IPS-15b (cell line): ENCODE measurements at regions not wholly inside any gene's neighbourhood (a gene's known extent, or its start where the extent isn't known, plus 50 kb on each side); places are given as distances from the start of the nearest gene placed in this dataset.
"Not testable (repeated sequence)": the region's sequence is repeated elsewhere in the genome, so short reads cannot be mapped to it uniquely, and the experiment has no call there.

Experiments used
- H3K27me3 ChIP-seq: one replicate; pipeline ENCODE4 v1.6.1; 2013; ENCODE audit warnings: low read length; ENCODE audit not compliant: control insufficient read depth, insufficient read depth
- H3K36me3 ChIP-seq: one replicate; pipeline ENCODE4 v1.6.1; 2013; ENCODE audit warnings: low read length; ENCODE audit not compliant: control insufficient read depth, insufficient read depth
- H3K4me1 ChIP-seq: one replicate; pipeline ENCODE4 v1.6.1; 2013; ENCODE audit warnings: mild to moderate bottlenecking, low read length; ENCODE audit not compliant: control insufficient read depth, insufficient read depth
- H3K4me3 ChIP-seq: one replicate; pipeline ENCODE4 v1.5.1; 2013; ENCODE audit warnings: low read depth, low read length
- H3K9ac ChIP-seq: one replicate; pipeline ENCODE4 v1.6.1; 2013; ENCODE audit warnings: low read depth, mild to moderate bottlenecking, low read length
- H3K9me3 ChIP-seq: one replicate; pipeline ENCODE4 v1.6.1; 2013; ENCODE audit warnings: mild to moderate bottlenecking, low read length; ENCODE audit not compliant: control insufficient read depth, insufficient read depth

DNA sequence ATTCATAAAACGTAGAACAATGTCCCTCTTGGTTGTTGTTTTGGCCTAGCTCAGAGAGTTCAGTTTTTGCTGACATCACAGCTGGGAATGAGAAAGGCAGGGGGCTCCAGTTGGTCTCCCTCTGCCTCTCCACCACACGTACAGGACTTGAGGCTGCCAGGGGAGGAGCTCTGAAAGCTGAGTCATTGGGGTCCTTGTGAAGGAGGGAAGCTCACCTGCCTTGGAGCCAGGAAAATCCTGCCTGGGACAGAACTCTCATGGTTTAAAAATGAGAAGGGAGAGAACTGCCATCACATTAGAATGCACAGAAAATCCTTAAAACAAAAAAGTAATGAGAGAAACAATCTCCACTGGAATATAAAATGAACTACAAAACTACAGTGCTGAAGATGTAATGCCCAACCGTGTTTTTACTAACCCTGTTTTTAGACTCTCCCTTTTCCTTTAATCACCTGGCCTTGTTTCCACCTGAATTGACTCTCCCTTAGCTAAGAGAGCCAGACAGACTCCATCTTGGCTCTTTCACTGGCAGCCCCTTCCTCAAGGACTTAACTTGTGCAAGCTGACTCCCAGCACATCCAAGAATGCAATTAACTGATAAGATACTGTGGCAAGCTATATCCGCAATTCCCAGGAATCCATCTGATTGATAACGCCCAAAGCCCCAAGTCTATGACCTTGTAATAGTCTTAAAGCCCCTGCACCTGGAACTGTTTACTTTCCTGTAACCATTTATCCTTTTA is 58.6 kb upstream of the TARP start:
- not testable (repeated sequence) for H3K9me3 ChIP-seq, H3K9ac ChIP-seq, H3K4me3 ChIP-seq, H3K27me3 ChIP-seq, H3K4me1 ChIP-seq, H3K36me3 ChIP-seq

DNA sequence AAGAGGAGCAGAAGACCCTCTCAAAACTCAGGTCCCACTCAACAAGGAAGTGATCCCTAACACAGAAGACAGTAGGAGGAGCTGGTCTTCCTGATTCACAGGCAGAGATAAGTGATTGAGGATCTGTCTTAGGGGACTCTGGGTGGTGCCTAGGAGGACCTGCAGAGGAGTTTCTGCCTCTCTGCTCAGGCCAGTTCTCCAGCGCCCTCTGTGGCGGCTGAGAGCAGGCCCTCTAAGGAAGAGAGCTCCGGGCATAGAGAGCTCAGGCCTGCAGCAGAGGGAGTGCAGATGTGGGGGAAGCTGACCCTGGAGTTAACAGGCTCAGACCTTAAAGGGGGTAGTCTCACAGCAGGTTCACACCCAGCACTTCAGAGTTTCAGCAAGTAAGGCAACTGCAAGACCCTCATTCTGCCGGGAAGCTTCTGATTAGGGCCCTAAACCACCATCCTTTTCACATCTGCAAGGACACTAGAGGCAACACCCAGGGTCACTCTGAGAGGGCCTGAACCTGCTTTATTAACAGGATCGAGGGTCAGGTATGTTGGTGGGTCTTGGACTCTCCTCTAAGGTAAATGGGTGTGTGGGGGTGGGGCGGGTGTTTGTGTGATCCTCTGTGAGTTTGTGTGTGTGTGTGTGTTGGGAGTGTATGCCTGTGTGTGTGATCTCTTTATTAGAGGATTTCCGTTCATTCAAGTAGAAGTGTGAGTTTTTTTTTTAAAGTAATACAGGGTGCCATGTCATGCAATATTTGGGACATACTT is 57.6 kb upstream of the TARP start:
- peaks cover 14% of the 10 kb centered on the region for H3K4me1 ChIP-seq
- H3K9ac ChIP-seq, result peak overlapping the region; percentile 12
- H3K36me3 ChIP-seq, result no peaks in the 10 kb centered on the region
- no peaks in the 10 kb centered on the region for H3K27me3 ChIP-seq
- H3K9me3 ChIP-seq, result no peaks in the 10 kb centered on the region
- peak overlapping the region; percentile 16 for H3K4me3 ChIP-seq

DNA sequence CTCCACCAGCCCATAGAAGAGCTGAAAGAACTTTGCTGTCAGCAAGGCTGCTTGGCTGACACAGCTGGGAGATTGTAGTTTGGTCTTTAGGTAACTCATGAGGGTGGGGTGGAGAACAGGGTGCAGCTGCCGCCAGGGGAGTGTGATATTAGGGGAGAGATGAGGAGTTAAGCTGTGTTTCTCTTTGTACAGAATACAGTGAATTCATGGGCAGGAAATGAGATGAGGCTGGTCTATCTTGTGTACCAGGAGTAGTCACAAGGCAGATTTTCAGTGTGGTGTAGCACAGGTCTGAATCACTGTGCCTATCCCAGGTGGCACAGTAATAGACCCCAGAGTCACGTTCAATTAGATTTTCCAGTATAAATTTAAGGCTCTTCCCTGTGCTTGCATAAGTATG is 56.6 kb upstream of the TARP start:
- Histone ChIP-seq H3K9ac (no peak overlapping the region), H3K4me3 (no peak overlapping the region), H3K9me3 (no peaks in the 10 kb centered on the region), H3K4me1 (peaks cover 14% of the 10 kb centered on the region), H3K27me3 (no peaks in the 10 kb centered on the region), H3K36me3 (no peaks in the 10 kb centered on the region)

DNA sequence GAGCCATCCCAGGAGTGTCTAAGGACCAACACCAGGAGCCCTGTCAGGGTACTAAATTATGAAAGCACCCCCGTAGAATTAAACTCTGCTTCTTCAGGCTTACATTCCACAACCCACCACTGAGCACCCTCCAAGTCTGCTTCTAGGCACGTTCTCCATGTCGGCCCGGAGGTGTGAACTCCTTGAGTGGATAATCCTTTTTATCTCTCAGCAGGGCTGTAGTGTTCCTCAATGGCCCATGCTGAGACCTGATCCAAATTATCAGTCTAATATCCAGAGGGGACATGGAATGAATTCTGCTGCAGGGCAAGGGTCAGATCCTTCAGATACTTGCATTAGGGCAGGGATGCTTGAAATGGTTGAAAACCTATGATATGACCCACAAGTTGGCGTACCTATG is 55.9 kb upstream of the TARP start:
- no peaks in the 10 kb centered on the region for H3K36me3 ChIP-seq
- peaks cover 14% of the 10 kb centered on the region for H3K4me1 ChIP-seq
- no peak overlapping the region for H3K4me3 ChIP-seq
- H3K9me3 ChIP-seq, result no peaks in the 10 kb centered on the region
- H3K9ac ChIP-seq, result no peak overlapping the region
- no peaks in the 10 kb centered on the region for H3K27me3 ChIP-seq

DNA sequence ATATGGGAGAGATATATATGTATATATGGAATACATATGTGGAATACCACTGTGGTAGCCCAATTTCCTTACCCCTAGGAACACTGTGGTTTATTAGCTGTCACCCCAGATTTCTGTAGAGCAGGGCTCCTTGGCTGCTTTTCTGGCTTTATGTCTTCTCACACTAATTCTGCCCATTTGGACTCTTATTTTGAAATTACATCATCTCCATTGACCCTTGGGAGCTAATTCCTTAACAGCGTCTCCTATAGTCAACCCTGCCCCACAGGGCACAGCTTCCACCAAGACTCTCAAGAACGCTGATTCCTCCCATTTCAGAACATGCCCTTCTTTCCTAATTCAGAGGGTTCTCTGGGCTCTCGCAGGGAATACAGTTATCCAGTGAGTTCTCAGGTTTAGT is 55.4 kb upstream of the TARP start:
- Histone ChIP-seq H3K4me3 (no peak overlapping the region), H3K36me3 (no peaks in the 10 kb centered on the region), H3K27me3 (no peaks in the 10 kb centered on the region), H3K4me1 (peaks cover 14% of the 10 kb centered on the region), H3K9me3 (no peaks in the 10 kb centered on the region), H3K9ac (no peak overlapping the region)

DNA sequence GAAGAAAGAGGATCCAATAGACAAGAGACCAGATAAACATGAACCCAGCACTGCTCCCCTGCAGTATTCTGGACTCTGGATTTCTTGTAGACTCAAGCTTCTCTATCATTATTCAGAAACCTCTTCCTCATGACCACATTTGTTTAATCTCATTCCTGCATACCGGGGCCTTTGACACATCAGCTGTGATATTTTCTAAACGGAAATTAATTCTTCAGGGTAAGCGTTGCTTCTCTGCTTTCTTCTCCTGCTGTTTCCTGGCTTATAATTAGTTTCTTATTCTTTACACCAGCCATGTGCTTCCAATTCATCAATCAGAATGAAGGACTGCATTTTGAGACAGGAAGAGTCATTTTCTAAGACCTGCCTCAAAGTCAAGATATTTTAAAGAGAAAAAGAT is 54.2 kb upstream of the TARP start:
- no peaks in the 10 kb centered on the region for H3K36me3 ChIP-seq
- H3K9ac ChIP-seq, result no peak overlapping the region
- no peak overlapping the region for H3K4me3 ChIP-seq
- peaks cover 14% of the 10 kb centered on the region for H3K4me1 ChIP-seq
- H3K9me3 ChIP-seq, result no peaks in the 10 kb centered on the region
- H3K27me3 ChIP-seq, result no peaks in the 10 kb centered on the region
